ENCODE measurements at regions not wholly inside any gene's neighbourhood (a gene's known extent, or its start where the extent isn't known, plus 50 kb on each side); places are given as distances from the start of the nearest gene placed in this dataset.

DNA sequence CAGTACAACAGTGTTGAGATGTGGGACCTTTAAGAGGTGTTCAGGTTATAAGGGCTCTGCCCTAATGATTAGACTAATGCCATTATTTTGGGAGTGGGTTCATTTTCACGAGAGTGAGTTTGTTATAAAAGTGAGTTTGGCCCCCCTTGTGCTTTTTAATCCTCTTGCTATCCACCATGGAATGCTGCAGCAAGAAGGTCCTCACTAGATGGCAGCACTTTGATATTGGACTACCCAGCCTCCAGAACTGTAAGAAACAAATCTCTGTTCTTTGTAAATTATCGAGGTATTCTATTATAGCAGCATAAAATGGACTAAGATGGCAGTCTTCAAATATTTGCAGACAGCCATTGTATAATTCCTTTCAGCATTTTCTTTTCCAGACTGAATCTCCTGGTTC lies 212.4 kb downstream of the LRRC70 start:
- ATAC-seq (ENCODE audit: low read depth) = no peak
- no peak overlapping the region for H2AFZ ChIP-seq (replicated peaks; ENCODE audit: low read length, poor library complexity)
- H3K27ac ChIP-seq (ENCODE audit: insufficient read depth, low read length) = no peak overlapping the region
- H3K36me3 ChIP-seq (ENCODE audit: control insufficient read depth, insufficient read depth, low read length) = no peaks in the 10 kb centered on the region
- CTCF ChIA-PET = no interaction called here
- H3K4me2 ChIP-seq (ENCODE audit: low read depth, low read length) = no peak overlapping the region
- in situ Hi-C loops (cut with MboI; ENCODE audit: low sequenced_read_pairs) (no loop called here), intact Hi-C loops (cut with micrococcal nuclease) (no loop called here), dilution Hi-C loops (cut with HindIII; ENCODE audit: low sequenced_read_pairs, unreplicated experiment) (no loop called here)
- H4K8ac ChIP-seq (ENCODE audit: low read depth in 2 of 2, low read length in 2 of 2) = no peak overlapping the region
- no peaks in the 10 kb centered on the region for H3K79me1 ChIP-seq (ENCODE audit: low read depth in 1 of 2, low read length in 2 of 2)
- no peak overlapping the region for H2BK120ac ChIP-seq (ENCODE audit: low read depth, low read length)
- no peak overlapping the region for H3K18ac ChIP-seq (ENCODE audit: low read depth, low read length)
- H2BK20ac ChIP-seq (ENCODE audit: low read depth, low read length) = no peak overlapping the region
- H2AK5ac ChIP-seq (ENCODE audit: low read depth, low read length) = no peak overlapping the region
- H2AK9ac ChIP-seq (replicated peaks; ENCODE audit: low read depth, low read length, poor library complexity) = no peak overlapping the region
- POLR2A ChIA-PET (ENCODE audit: unreplicated experiment) = no interaction called here
- TF ChIP-seq MAFK (IDR thresholded peaks at IDR 0.05; ENCODE audit: low read depth, low read length) = no peak
- no peak for TF ChIP-seq RFX5 (IDR thresholded peaks at IDR 0.05; ENCODE audit: low read depth, low read length)
- TF ChIP-seq, protein P1, sequence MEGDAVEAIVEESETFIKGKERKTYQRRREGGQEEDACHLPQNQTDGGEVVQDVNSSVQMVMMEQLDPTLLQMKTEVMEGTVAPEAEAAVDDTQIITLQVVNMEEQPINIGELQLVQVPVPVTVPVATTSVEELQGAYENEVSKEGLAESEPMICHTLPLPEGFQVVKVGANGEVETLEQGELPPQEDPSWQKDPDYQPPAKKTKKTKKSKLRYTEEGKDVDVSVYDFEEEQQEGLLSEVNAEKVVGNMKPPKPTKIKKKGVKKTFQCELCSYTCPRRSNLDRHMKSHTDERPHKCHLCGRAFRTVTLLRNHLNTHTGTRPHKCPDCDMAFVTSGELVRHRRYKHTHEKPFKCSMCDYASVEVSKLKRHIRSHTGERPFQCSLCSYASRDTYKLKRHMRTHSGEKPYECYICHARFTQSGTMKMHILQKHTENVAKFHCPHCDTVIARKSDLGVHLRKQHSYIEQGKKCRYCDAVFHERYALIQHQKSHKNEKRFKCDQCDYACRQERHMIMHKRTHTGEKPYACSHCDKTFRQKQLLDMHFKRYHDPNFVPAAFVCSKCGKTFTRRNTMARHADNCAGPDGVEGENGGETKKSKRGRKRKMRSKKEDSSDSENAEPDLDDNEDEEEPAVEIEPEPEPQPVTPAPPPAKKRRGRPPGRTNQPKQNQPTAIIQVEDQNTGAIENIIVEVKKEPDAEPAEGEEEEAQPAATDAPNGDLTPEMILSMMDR (conservative IDR thresholded peaks at IDR 0.05; ENCODE audit: low read depth, low read length) = 0 out of 2 replicates have a peak, but pooled peaks have one; percentile 12
- no peak for TF ChIP-seq BHLHE40 (IDR thresholded peaks at IDR 0.05; ENCODE audit: low read depth, low read length)
- TF ChIP-seq FOS (IDR thresholded peaks at IDR 0.05; ENCODE audit: low read depth, low read length) = no peak
- TF ChIP-seq POLR2A (IDR thresholded peaks at IDR 0.05; ENCODE audit: low read depth, low read length) = no peak
- TF ChIP-seq MXI1 (IDR thresholded peaks at IDR 0.05; ENCODE audit: borderline replicate concordance, low read depth, low read length) = no peak
- no peak for TF ChIP-seq RCOR1 (IDR thresholded peaks at IDR 0.05; ENCODE audit: insufficient replicate concordance, low read length)
- no peak for TF ChIP-seq NFE2L2 (IDR thresholded peaks at IDR 0.05; ENCODE audit: low read depth, low read length)
- no peak overlapping the region for H3K4ac ChIP-seq (ENCODE audit: low read depth, low read length)
- no peak overlapping the region for H3K4me3 ChIP-seq (ENCODE audit: insufficient read depth, low read depth, low read length)
- no peak overlapping the region for H3K23ac ChIP-seq (ENCODE audit: low read depth, low read length)
- H3K4me1 ChIP-seq (ENCODE audit: control insufficient read depth, insufficient read depth, low read length) = no peaks in the 10 kb centered on the region
- H3K9ac ChIP-seq (ENCODE audit: low read depth, low read length) = no peak overlapping the region
- H3K27me3 ChIP-seq (ENCODE audit: control insufficient read depth, insufficient read depth, low read length) = no peaks in the 10 kb centered on the region
- no peak overlapping the region for H4K5ac ChIP-seq (ENCODE audit: low read depth, low read length)
- no peak for DNase-seq
- no peak overlapping the region for H4K91ac ChIP-seq (ENCODE audit: insufficient read depth, low read depth, low read length)
- WGBS, 2 experiments (ENCODE audit: extremely low coverage in 2 of 2, insufficient read length in 1 of 2) = no CpG with 5 or more reads among the region's 2 CpGs
- H2BK5ac ChIP-seq (ENCODE audit: low read depth, low read length, poor library complexity, severe bottlenecking) = no peak overlapping the region
- H4K20me1 ChIP-seq (ENCODE audit: insufficient read depth, low read length) = no peaks in the 10 kb centered on the region
- BruUV-seq (replicated peaks) = no TSS peak
- H2BK15ac ChIP-seq (ENCODE audit: low read depth, low read length) = no peak overlapping the region
- H3K9me1 ChIP-seq (ENCODE audit: insufficient read depth, low read length) = no peaks in the 10 kb centered on the region
- H3K56ac ChIP-seq (ENCODE audit: extremely low read depth, insufficient read depth, low read length) = no peak overlapping the region
- no peaks in the 10 kb centered on the region for H3K9me3 ChIP-seq (ENCODE audit: control insufficient read depth, insufficient read depth, low read length)
- H3K14ac ChIP-seq (replicated peaks; ENCODE audit: low read depth, low read length) = no peak overlapping the region

All from IMR-90 (cell line).